ENCODE measurements at regions not wholly inside any gene's neighbourhood (a gene's known extent, or its start where the extent isn't known, plus 50 kb on each side); places are given as distances from the start of the nearest gene placed in this dataset.

DNA sequence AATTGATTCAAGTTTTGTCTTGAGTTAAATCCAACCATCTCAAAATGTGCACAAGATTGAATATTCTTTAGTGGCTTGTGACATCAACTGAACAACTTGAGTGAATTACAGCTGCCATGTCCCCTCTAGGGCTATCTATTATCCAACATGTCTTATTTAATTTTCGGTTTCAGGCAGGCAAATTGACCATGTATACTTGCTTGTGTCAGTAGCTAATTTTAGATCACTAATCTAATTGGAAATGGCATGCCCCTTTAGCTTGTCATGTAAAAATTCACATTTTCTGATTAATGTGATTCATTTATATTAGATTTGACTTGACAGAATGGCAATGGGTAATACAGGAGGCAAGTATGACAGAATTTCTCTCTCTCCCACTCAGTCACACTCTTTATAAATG, 93.2 kb upstream of the NR0B1 start:
- Histone ChIP-seq H3K9ac (ENCODE audit: insufficient read depth in 1 of 2, low read depth in 2 of 2, low read length in 2 of 2) (no peak overlapping the region), H3K27ac (ENCODE audit: extremely low read depth, low read depth, low read length) (no peak overlapping the region), H4K20me1 (replicated peaks; ENCODE audit: control insufficient read depth, insufficient read depth, low read length) (no peaks in the 10 kb centered on the region), H3K9me3 (replicated peaks; ENCODE audit: control insufficient read depth, insufficient read depth, low read depth, low read length) (no peaks in the 10 kb centered on the region), H3K27me3 (ENCODE audit: control insufficient read depth in 2 of 2, insufficient read depth in 2 of 2, low read length in 2 of 2) (no peaks in the 10 kb centered on the region), H3K4me2 (ENCODE audit: insufficient read depth, low read length) (no peak overlapping the region), H3K4me3 (no peak overlapping the region), H3K36me3 (ENCODE audit: control insufficient read depth, insufficient read depth, low read length) (no peaks in the 10 kb centered on the region), H3K4me1 (replicated peaks in 1 of 2; ENCODE audit: control insufficient read depth in 2 of 2, insufficient read depth in 2 of 2, low read length in 2 of 2) (no peaks in the 10 kb centered on the region), H3K79me2 (ENCODE audit: control insufficient read depth, insufficient read depth, low read length) (no peaks in the 10 kb centered on the region), H2AFZ (ENCODE audit: low read depth, low read length) (no peak overlapping the region), H3K9me1 (ENCODE audit: control insufficient read depth, insufficient read depth, low read length) (no peaks in the 10 kb centered on the region)
- no peak for FAIRE-seq
- ATAC-seq: no peak
- POLR2A ChIA-PET: no interaction called here
- CTCF ChIA-PET (ENCODE audit: low intra/inter-chr PET ratio): no interaction called here
- no peak for DNase-seq (ENCODE audit: extremely low read depth in 1 of 4, low spot score in 3 of 4)
- TF ChIP-seq CBX5 (IDR thresholded peaks at IDR 0.05; ENCODE audit: borderline replicate concordance, low read depth) (no peak), CREB1 (IDR thresholded peaks at IDR 0.05) (no peak), CREB1 (CRISPR knock-in tag; IDR thresholded peaks at IDR 0.05) (no peak), ZBTB17 (CRISPR knock-in tag; IDR thresholded peaks at IDR 0.05) (no peak)
- TF ChIP-seq, protein P1, sequence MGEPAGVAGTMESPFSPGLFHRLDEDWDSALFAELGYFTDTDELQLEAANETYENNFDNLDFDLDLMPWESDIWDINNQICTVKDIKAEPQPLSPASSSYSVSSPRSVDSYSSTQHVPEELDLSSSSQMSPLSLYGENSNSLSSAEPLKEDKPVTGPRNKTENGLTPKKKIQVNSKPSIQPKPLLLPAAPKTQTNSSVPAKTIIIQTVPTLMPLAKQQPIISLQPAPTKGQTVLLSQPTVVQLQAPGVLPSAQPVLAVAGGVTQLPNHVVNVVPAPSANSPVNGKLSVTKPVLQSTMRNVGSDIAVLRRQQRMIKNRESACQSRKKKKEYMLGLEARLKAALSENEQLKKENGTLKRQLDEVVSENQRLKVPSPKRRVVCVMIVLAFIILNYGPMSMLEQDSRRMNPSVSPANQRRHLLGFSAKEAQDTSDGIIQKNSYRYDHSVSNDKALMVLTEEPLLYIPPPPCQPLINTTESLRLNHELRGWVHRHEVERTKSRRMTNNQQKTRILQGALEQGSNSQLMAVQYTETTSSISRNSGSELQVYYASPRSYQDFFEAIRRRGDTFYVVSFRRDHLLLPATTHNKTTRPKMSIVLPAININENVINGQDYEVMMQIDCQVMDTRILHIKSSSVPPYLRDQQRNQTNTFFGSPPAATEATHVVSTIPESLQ (CRISPR knock-in tag; IDR thresholded peaks at IDR 0.05): no peak
- BruUV-seq (replicated peaks): no TSS peak
- WGBS (ENCODE audit: insufficient coverage, low coverage, missing lambda C conversion rate): 0% methylated on average over 1 of the region's 1 CpG
- intact Hi-C loops (cut with micrococcal nuclease): no loop called here
- in situ Hi-C loops (cut with MboI): no loop called here

DNA sequence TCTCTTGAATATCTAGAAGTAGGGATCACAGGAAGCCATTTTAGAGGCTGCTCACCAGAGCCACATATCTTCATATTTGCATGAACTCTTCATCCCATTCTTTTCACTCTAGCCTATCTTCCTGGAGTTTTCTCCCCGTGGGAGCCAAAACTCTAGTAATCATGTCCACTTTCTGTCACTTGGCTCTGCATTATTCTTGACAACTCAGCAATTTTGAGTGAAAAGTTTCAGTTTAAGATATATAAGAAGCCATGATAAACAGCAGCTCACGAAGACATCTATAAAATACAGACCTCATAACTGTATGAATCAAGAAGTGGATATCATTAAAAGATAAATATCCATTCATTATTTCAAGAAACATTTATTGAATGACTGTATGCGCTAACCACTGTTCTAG, 79.1 kb upstream of the NR0B1 start:
- no peak overlapping the region for H3K9ac ChIP-seq (ENCODE audit: insufficient read depth in 1 of 2, low read depth in 2 of 2, low read length in 2 of 2)
- no peak overlapping the region for H3K27ac ChIP-seq (ENCODE audit: extremely low read depth, low read depth, low read length)
- no peaks in the 10 kb centered on the region for H4K20me1 ChIP-seq (replicated peaks; ENCODE audit: control insufficient read depth, insufficient read depth, low read length)
- no TSS peak for BruUV-seq (replicated peaks)
- ChIA-PET POLR2A (no interaction called here), CTCF (ENCODE audit: low intra/inter-chr PET ratio) (no interaction called here)
- in situ Hi-C loops (cut with MboI) (no loop called here), intact Hi-C loops (cut with micrococcal nuclease) (no loop called here)
- ATAC-seq (no peak), DNase-seq (ENCODE audit: extremely low read depth in 1 of 4, low spot score in 3 of 4) (no peak), FAIRE-seq (no peak)
- H3K9me3 ChIP-seq (replicated peaks; ENCODE audit: control insufficient read depth, insufficient read depth, low read depth, low read length): no peaks in the 10 kb centered on the region
- 2% methylated on average over 3 of the region's 3 CpGs for WGBS (ENCODE audit: insufficient coverage, low coverage, missing lambda C conversion rate)
- no peaks in the 10 kb centered on the region for H3K4me1 ChIP-seq (replicated peaks in 1 of 2; ENCODE audit: control insufficient read depth in 2 of 2, insufficient read depth in 2 of 2, low read length in 2 of 2)
- H3K27me3 ChIP-seq (ENCODE audit: control insufficient read depth in 2 of 2, insufficient read depth in 2 of 2, low read length in 2 of 2): no peaks in the 10 kb centered on the region
- H3K4me3 ChIP-seq: no peak overlapping the region
- H3K4me2 ChIP-seq (ENCODE audit: insufficient read depth, low read length): no peak overlapping the region
- H2AFZ ChIP-seq (ENCODE audit: low read depth, low read length): no peak overlapping the region
- no peaks in the 10 kb centered on the region for H3K36me3 ChIP-seq (ENCODE audit: control insufficient read depth, insufficient read depth, low read length)
- TF ChIP-seq ZNF316 (IDR thresholded peaks at IDR 0.05) (peak; percentile 52), ZNF717 (CRISPR knock-in tag; IDR thresholded peaks at IDR 0.05) (no peak), MAFG (tag; conservative IDR thresholded peaks at IDR 0.05) (0 out of 2 replicates have a peak, but pooled peaks have one; percentile 20), MAFF (IDR thresholded peaks at IDR 0.05; ENCODE audit: low read length) (0 out of 2 replicates have a peak, but pooled peaks have one; percentile 4)
- H3K9me1 ChIP-seq (ENCODE audit: control insufficient read depth, insufficient read depth, low read length): no peaks in the 10 kb centered on the region
- H3K79me2 ChIP-seq (ENCODE audit: control insufficient read depth, insufficient read depth, low read length): no peaks in the 10 kb centered on the region
